ENCODE measurements at regions not wholly inside any gene's neighbourhood (a gene's known extent, or its start where the extent isn't known, plus 50 kb on each side); places are given as distances from the start of the nearest gene placed in this dataset.

GRCh38 chr13:30126903-30127428 lies 180.4 kb downstream of the KATNAL1 start:
- no peak for DNase-seq (ENCODE audit: low spot score)

GRCh38 chr13:30125422-30126073 lies 181.8 kb downstream of the KATNAL1 start:
- DNase-seq (ENCODE audit: low spot score) = no peak

- no peak for DNase-seq (ENCODE audit: low spot score)
Observed at GRCh38 chr13:30124131-30124768, 183.1 kb downstream of the KATNAL1 start.

- no peak for DNase-seq (ENCODE audit: low spot score)
Observed at GRCh38 chr13:30123575-30123974, 183.8 kb downstream of the KATNAL1 start.

- no peak for DNase-seq (ENCODE audit: low spot score)
Observed at GRCh38 chr13:30121666-30122065, 185.7 kb downstream of the KATNAL1 start.

- no peak for DNase-seq (ENCODE audit: low spot score)
Observed at GRCh38 chr13:30121244-30121643, 186.1 kb downstream of the KATNAL1 start.

- DNase-seq (ENCODE audit: low spot score) = no peak
Observed at GRCh38 chr13:30120133-30120822, 187.1 kb downstream of the KATNAL1 start.

- DNase-seq (ENCODE audit: low spot score) = no peak
Observed at GRCh38 chr13:30119476-30119875, 187.9 kb downstream of the KATNAL1 start.

- no peak for DNase-seq (ENCODE audit: low spot score)
Observed at GRCh38 chr13:30116379-30116778, 191.0 kb downstream of the KATNAL1 start.

GRCh38 chr13:30115257-30115600 lies 192.1 kb downstream of the KATNAL1 start:
- DNase-seq (ENCODE audit: low spot score) = no peak

- DNase-seq (ENCODE audit: low spot score) = peak; percentile 90
Observed at GRCh38 chr13:30114571-30115256, 192.6 kb downstream of the KATNAL1 start.

- no peak for DNase-seq (ENCODE audit: low spot score)
Observed at GRCh38 chr13:30113983-30114570, 193.3 kb downstream of the KATNAL1 start.

- DNase-seq (ENCODE audit: low spot score) = no peak
Observed at GRCh38 chr13:30113551-30113950, 193.8 kb downstream of the KATNAL1 start.

- DNase-seq (ENCODE audit: low spot score) = peak; percentile 84
Observed at GRCh38 chr13:30112602-30113435, 194.5 kb downstream of the KATNAL1 start.

GRCh38 chr13:30111810-30112209 lies 195.5 kb downstream of the KATNAL1 start:
- DNase-seq (ENCODE audit: low spot score) = peak; percentile 46

- no peak for DNase-seq (ENCODE audit: low spot score)
Observed at GRCh38 chr13:30110301-30111070, 196.9 kb downstream of the KATNAL1 start.

GRCh38 chr13:30109471-30110135 lies 197.7 kb downstream of the KATNAL1 start:
- no peak for DNase-seq (ENCODE audit: low spot score)

GRCh38 chr13:30108913-30109237 lies 198.5 kb downstream of the KATNAL1 start:
- no peak for DNase-seq (ENCODE audit: low spot score)

GRCh38 chr13:30108216-30108912 lies 199.0 kb downstream of the KATNAL1 start:
- no peak for DNase-seq (ENCODE audit: low spot score)

Measured in germinal center (tissue), 1 donor.